KMS-11 (cell line): ENCODE measurements at regions not wholly inside any gene's neighbourhood (a gene's known extent, or its start where the extent isn't known, plus 50 kb on each side); places are given as distances from the start of the nearest gene placed in this dataset.

Experiments used
- H2AFZ ChIP-seq: fragments of 200-600 bp; sonication (generic); 2 replicates; pipeline ENCODE4 v1.6.1; 2016; ENCODE audit warnings: antibody characterized with exemption, mixed run types, low read depth
- H3K27ac ChIP-seq: fragments of 200-600 bp; sonication (generic); 2 replicates; pipeline ENCODE4 v1.6.1; 2016; ENCODE audit warnings: mild to moderate bottlenecking, mixed run types
- H3K27me3 ChIP-seq: fragments of 200-600 bp; sonication (generic); 2 replicates; pipeline ENCODE4 v1.6.1; 2017; ENCODE audit warnings: mild to moderate bottlenecking, low read depth, mixed run types, moderate library complexity; ENCODE audit not compliant: insufficient read depth
- H3K36me3 ChIP-seq: fragments of 200-600 bp; sonication (generic); 2 replicates; pipeline ENCODE4 v1.6.1; 2017; ENCODE audit warnings: mild to moderate bottlenecking, mixed run types; ENCODE audit not compliant: insufficient read depth
- H3K4me1 ChIP-seq: fragments of 200-600 bp; sonication (generic); 2 replicates; pipeline ENCODE4 v1.6.1; 2016; ENCODE audit warnings: mild to moderate bottlenecking, low read depth, mixed run types; ENCODE audit not compliant: poor library complexity, severe bottlenecking
- H3K4me2 ChIP-seq: fragments of 200-600 bp; sonication (generic); 2 replicates; pipeline ENCODE4 v1.7.0; 2016; ENCODE audit warnings: mild to moderate bottlenecking, mixed run types
- H3K4me3 ChIP-seq: fragments of 200-600 bp; sonication (generic); IDR thresholded peaks from 2 replicates; pipeline ENCODE4 v1.6.1; 2017; ENCODE audit warnings: low read depth, low read length, mixed read lengths; ENCODE audit not compliant: insufficient read depth
- H3K79me2 ChIP-seq: fragments of 200-600 bp; sonication (generic); 2 replicates; pipeline ENCODE4 v1.6.1; 2016; ENCODE audit warnings: low read depth, mixed run types; ENCODE audit not compliant: insufficient read depth
- H3K9ac ChIP-seq: fragments of 200-600 bp; sonication (generic); 2 replicates; pipeline ENCODE4 v1.6.1; 2016; ENCODE audit warnings: mild to moderate bottlenecking, mixed run types
- H4K20me1 ChIP-seq: fragments of 200-600 bp; sonication (generic); 2 replicates; pipeline ENCODE4 v1.6.1; 2016; ENCODE audit warnings: mild to moderate bottlenecking, mixed run types; ENCODE audit not compliant: insufficient read depth
- CTCF ChIP-seq: fragments of 200-600 bp; sonication (generic); conservative IDR thresholded peaks from 2 replicates; pipeline ENCODE4 v1.6.1; 2017; ENCODE audit warnings: low read depth, mild to moderate bottlenecking, antibody characterized with exemption, low read length, moderate library complexity, mixed read lengths

DNA sequence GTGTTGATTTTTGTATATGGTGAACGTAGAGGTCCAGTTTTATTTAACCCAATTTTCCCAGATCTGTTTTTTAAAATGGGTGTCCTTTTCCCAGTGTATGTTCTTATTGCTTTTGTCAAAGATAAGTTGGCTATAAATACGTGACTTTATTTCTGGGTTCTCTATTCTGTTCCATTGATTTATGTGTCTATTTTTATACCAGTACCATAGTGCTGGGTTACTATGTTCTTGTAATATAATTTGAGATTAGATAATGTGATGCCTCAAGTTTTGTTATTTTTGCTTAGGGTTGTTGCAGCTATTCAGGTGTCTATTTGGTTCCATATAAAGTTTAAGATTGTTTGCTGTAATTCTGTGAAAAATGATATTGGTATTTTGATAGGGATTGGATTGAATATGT, 749.1 kb upstream of the GRIA3 start:
- Histone ChIP-seq H3K27ac (no peak overlapping the region), H3K9ac (no peak overlapping the region), H3K4me2 (no peak overlapping the region), H3K36me3 (no peaks in the 10 kb centered on the region), H4K20me1 (no peaks in the 10 kb centered on the region), H3K79me2 (no peaks in the 10 kb centered on the region), H3K4me1 (no peaks in the 10 kb centered on the region), H3K27me3 (no peaks in the 10 kb centered on the region), H3K4me3 (no peak overlapping the region), H2AFZ (no peak overlapping the region)
- no peak for TF ChIP-seq CTCF

DNA sequence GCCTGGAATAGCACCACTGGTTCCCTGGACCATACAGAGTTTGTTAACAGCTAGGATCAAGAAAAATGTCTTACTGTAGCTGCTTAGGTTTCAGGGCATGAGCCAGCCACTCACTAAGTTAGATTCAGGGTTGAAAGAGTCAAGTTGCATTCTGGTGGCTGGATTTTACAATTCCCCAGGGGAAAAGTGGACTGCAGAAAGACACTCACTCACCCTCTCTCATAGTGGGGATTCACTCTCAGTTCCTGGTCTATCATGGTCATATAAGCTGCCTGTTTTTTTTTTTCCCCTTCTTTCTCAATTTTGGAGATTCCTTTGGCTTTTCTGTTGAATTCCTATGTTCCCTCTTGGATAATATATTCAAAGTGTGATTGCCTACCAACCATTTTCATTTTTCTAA, 744.2 kb upstream of the GRIA3 start:
- no peak overlapping the region for H3K27ac ChIP-seq
- no peak overlapping the region for H3K9ac ChIP-seq
- H3K4me2 ChIP-seq = no peak overlapping the region
- no peaks in the 10 kb centered on the region for H3K27me3 ChIP-seq
- TF ChIP-seq CTCF = no peak
- no peak overlapping the region for H2AFZ ChIP-seq
- no peaks in the 10 kb centered on the region for H3K4me1 ChIP-seq
- H3K36me3 ChIP-seq = no peaks in the 10 kb centered on the region
- H3K4me3 ChIP-seq = no peak overlapping the region
- no peaks in the 10 kb centered on the region for H3K79me2 ChIP-seq
- H4K20me1 ChIP-seq = no peaks in the 10 kb centered on the region

DNA sequence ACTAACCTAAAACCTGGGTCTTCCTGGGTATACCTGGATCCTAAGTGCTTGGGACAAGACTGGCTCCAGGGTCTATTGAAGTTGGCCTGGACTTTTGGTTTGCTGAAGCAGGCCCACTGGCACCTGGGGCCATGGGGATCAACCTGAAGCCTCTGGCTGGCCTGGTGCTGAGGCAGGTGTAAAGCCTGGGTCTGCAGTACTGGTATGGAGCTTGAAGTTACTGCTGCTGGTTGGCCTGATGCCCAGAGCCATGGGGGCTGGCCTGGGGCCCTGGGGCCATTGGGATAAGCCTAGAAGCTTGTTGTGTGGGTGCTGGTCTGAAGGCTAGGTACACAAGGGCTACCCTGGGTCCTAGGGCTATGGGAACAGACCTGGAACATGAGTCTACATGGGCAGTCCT, 743.2 kb upstream of the GRIA3 start:
- H3K9ac ChIP-seq = no peak overlapping the region
- no peaks in the 10 kb centered on the region for H3K4me1 ChIP-seq
- no peak overlapping the region for H2AFZ ChIP-seq
- H3K79me2 ChIP-seq = no peaks in the 10 kb centered on the region
- no peak for TF ChIP-seq CTCF
- no peak overlapping the region for H3K27ac ChIP-seq
- no peaks in the 10 kb centered on the region for H3K27me3 ChIP-seq
- no peak overlapping the region for H3K4me3 ChIP-seq
- no peak overlapping the region for H3K4me2 ChIP-seq
- no peaks in the 10 kb centered on the region for H4K20me1 ChIP-seq
- no peaks in the 10 kb centered on the region for H3K36me3 ChIP-seq

GRCh38 chrX:122441451-122441850, 742.6 kb upstream of the GRIA3 start:
- H3K79me2 ChIP-seq = no peaks in the 10 kb centered on the region
- no peak overlapping the region for H3K27ac ChIP-seq

More at GRCh38 chrX:122441451-122441850, 742.6 kb upstream of the GRIA3 start:
- no peak overlapping the region for H3K4me3 ChIP-seq
- no peak overlapping the region for H3K9ac ChIP-seq
- no peaks in the 10 kb centered on the region for H3K4me1 ChIP-seq
- H4K20me1 ChIP-seq = no peaks in the 10 kb centered on the region
- no peak for TF ChIP-seq CTCF
- H3K4me2 ChIP-seq = no peak overlapping the region
- H3K36me3 ChIP-seq = no peaks in the 10 kb centered on the region
- H3K27me3 ChIP-seq = no peaks in the 10 kb centered on the region
- no peak overlapping the region for H2AFZ ChIP-seq
